Transverse colon (tissue), 4 donors: ENCODE measurements at regions not wholly inside any gene's neighbourhood (a gene's known extent, or its start where the extent isn't known, plus 50 kb on each side); places are given as distances from the start of the nearest gene placed in this dataset.
"Not testable (repeated sequence)": the region's sequence is repeated elsewhere in the genome, so short reads cannot be mapped to it uniquely, and the experiment has no call there.

Experiments used
- DNase-seq: peaks from one replicate; pipeline ENCODE4 v3.0.0-alpha.2; 2019
- H3K27ac ChIP-seq, 4 donors: fragments of 200-600 bp; sonication (generic); 2 replicates each; pipeline ENCODE4 v1.5.1; 2016 to 2018; ENCODE audit warnings: inconsistent platforms in 4 of 4
- H3K27me3 ChIP-seq: fragments of 200-600 bp; sonication (generic); 2 replicates; pipeline ENCODE4 v1.5.1; 2017; ENCODE audit warnings: inconsistent platforms
- H3K36me3 ChIP-seq, 4 donors: fragments of 200-600 bp; sonication (generic); 2 replicates each; pipeline ENCODE4 v1.5.1; 2017 to 2019; ENCODE audit warnings: inconsistent platforms in 4 of 4
- H3K4me1 ChIP-seq, 4 donors: fragments of 200-600 bp; sonication (generic); 2 replicates each; pipeline ENCODE4 v1.5.1; 2017 to 2020; ENCODE audit warnings: inconsistent platforms in 4 of 4
- H3K4me3 ChIP-seq, 4 donors: fragments of 200-600 bp; sonication (generic); 1 replicate in 1 of 4; 2 replicates in 3 of 4; pipeline versions ENCODE4 v1.5.1 to v1.6.1; 2017 to 2019; ENCODE audit warnings: inconsistent platforms in 4 of 4
- H3K9me3 ChIP-seq, 2 donors: fragments of 200-600 bp; sonication (generic); 2 replicates each; pipeline ENCODE4 v1.5.1; 2017 to 2019; ENCODE audit warnings: inconsistent platforms in 2 of 2
- CTCF ChIP-seq, 5 experiments: fragments of 200-600 bp in 3 of 5; fragments of 450-650 bp in 2 of 5; sonication (generic) in 3 of 5; IDR thresholded peaks; 1 replicate in 2 of 5; 2 replicates in 3 of 5; pipeline ENCODE4 v1.5.1; 2016 to 2017; ENCODE audit warnings: antibody characterized with exemption in 5 of 5, inconsistent platforms in 3 of 5, mild to moderate bottlenecking in 2 of 5, moderate library complexity in 1 of 5
- EP300 ChIP-seq: sonication (generic); formaldehyde crosslinking; IDR thresholded peaks from one replicate; pipeline ENCODE4 v1.6.1; 2017; ENCODE audit warnings: antibody characterized with exemption, low read depth
- POLR2A ChIP-seq: fragments of 450-650 bp; IDR thresholded peaks from one replicate; pipeline ENCODE4 v1.6.1; 2016; ENCODE audit warnings: antibody characterized with exemption, mild to moderate bottlenecking, moderate library complexity
- POLR2AphosphoS5 ChIP-seq, 3 donors: sonication (generic); formaldehyde crosslinking; IDR thresholded peaks; one replicate each; pipeline ENCODE4 v1.6.1; 2016; ENCODE audit warnings: antibody characterized with exemption in 3 of 3
- WGBS, 2 donors: methylation state at CpG; one replicate each; pipeline ENCODE4 v1.1.5; 2018; ENCODE audit warnings: low coverage in 1 of 2; 5-methylcytosine and 5-hydroxymethylcytosine counted together
- in situ Hi-C, 4 donors: fragments of 200-750 bp; cut with MboI; loops; one replicate each; pipeline versions ENCODE4 v1.15.0 to v1.15.1; 2017; ENCODE audit warnings: low sequenced_read_pairs in 3 of 4, low pct_ligation_motif_present in 1 of 4, low pct_unique_long_range_greater_than_20kb in 1 of 4
- intact Hi-C: fragments of 100-400 bp; cut with DNase I; formaldehyde crosslinking; loops from one replicate; pipeline ENCODE4 v1.15.1; 2023; ENCODE audit warnings: low total_unique reads

GRCh38 chr16:55021595-55022475, 91.2 kb downstream of the IRX5 start:
- peak; percentile 13 for DNase-seq
- no peaks in the 10 kb centered on the region for H3K36me3 ChIP-seq
- intact Hi-C loops (no loop called here), in situ Hi-C loops (no loop called here)
- no peak overlapping the region for H3K4me3 ChIP-seq
- H3K4me1 ChIP-seq = no peaks in the 10 kb centered on the region
- 42 to 60% methylated on average over 1 to 11 of the region's 11 CpGs for WGBS, 2 donors
- H3K9me3 ChIP-seq = peaks cover 0 to 4% of the 10 kb centered on the region in 2 donors
- H3K27ac ChIP-seq = no peak overlapping the region
- no peak for TF ChIP-seq POLR2A
- TF ChIP-seq CTCF (IDR thresholded peaks at IDR 0.05) = peak in 1 of 5 experiments; percentile 8
- peaks cover 8% of the 10 kb centered on the region for H3K27me3 ChIP-seq

- H3K27me3 ChIP-seq, in situ Hi-C loops: not testable (repeated sequence)
Measured at GRCh38 chr16:55027260-55027659, 96.6 kb downstream of the IRX5 start.

GRCh38 chr16:55029509-55029908, 98.8 kb downstream of the IRX5 start:
- Histone ChIP-seq H3K4me3 (no peak overlapping the region), H3K27me3 (peaks cover 4% of the 10 kb centered on the region), H3K27ac (no peak overlapping the region), H3K4me1 (no peaks in the 10 kb centered on the region), H3K36me3 (no peaks in the 10 kb centered on the region), H3K9me3 (peaks cover 0 to 3% of the 10 kb centered on the region in 2 donors)
- TF ChIP-seq EP300 = no peak
- no peak for TF ChIP-seq CTCF (IDR thresholded peaks at IDR 0.05)
- no peak for TF ChIP-seq POLR2AphosphoS5 (IDR thresholded peaks at IDR 0.05)
- TF ChIP-seq POLR2A = no peak
- in situ Hi-C loops = no loop called here
- DNase-seq = no peak
- 83% methylated on average over 1 of the region's 1 CpG for WGBS, 2 donors
- intact Hi-C loops = no loop called here

More at GRCh38 chr16:55027260-55027659, 96.6 kb downstream of the IRX5 start:
- H3K9me3 ChIP-seq, H3K4me3 ChIP-seq, DNase-seq, H3K27ac ChIP-seq, H3K36me3 ChIP-seq, intact Hi-C loops, H3K4me1 ChIP-seq: not testable (repeated sequence)

GRCh38 chr16:55030944-55031343, 100.3 kb downstream of the IRX5 start:
- in situ Hi-C loops (no loop called here), intact Hi-C loops (no loop called here)
- no peaks in the 10 kb centered on the region for H3K4me1 ChIP-seq
- no peak for DNase-seq
- H3K27me3 ChIP-seq = peaks cover 4% of the 10 kb centered on the region
- no peak overlapping the region for H3K27ac ChIP-seq
- WGBS, 2 donors = 48 to 68% methylated on average over 3 to 5 of the region's 5 CpGs
- no peak overlapping the region for H3K4me3 ChIP-seq
- no peaks in the 10 kb centered on the region for H3K36me3 ChIP-seq
- no peak for TF ChIP-seq POLR2AphosphoS5 (IDR thresholded peaks at IDR 0.05)
- no peak for TF ChIP-seq EP300
- no peak for TF ChIP-seq POLR2A
- TF ChIP-seq CTCF (IDR thresholded peaks at IDR 0.05) = no peak
- H3K9me3 ChIP-seq = peaks cover 0 to 3% of the 10 kb centered on the region in 2 donors

GRCh38 chr16:55031481-55031880, 100.8 kb downstream of the IRX5 start:
- Histone ChIP-seq H3K27ac (no peak overlapping the region), H3K9me3 (peaks cover 0 to 3% of the 10 kb centered on the region in 2 donors), H3K36me3 (no peaks in the 10 kb centered on the region), H3K4me1 (no peaks in the 10 kb centered on the region), H3K4me3 (no peak overlapping the region), H3K27me3 (peaks cover 4% of the 10 kb centered on the region)
- intact Hi-C loops (no loop called here), in situ Hi-C loops (no loop called here)
- no peak for TF ChIP-seq POLR2A
- no peak for TF ChIP-seq CTCF (IDR thresholded peaks at IDR 0.05)
- TF ChIP-seq EP300 = no peak
- TF ChIP-seq POLR2AphosphoS5 (IDR thresholded peaks at IDR 0.05) = no peak
- DNase-seq = no peak
- WGBS, 2 donors = 40 to 78% methylated on average over 1 to 6 of the region's 6 CpGs
